H1 (cell line): ENCODE measurements at regions not wholly inside any gene's neighbourhood (a gene's known extent, or its start where the extent isn't known, plus 50 kb on each side); places are given as distances from the start of the nearest gene placed in this dataset.

Experiments
- CHD7 ChIP-seq: fragments of 300-600 bp; sonication (generic); IDR thresholded peaks from 2 replicates; pipeline ENCODE4 v1.7.1; 2012; ENCODE audit warnings: low read length, moderate library complexity, mild to moderate bottlenecking, inconsistent platforms; ENCODE audit not compliant: insufficient replicate concordance

- no peak for TF ChIP-seq CHD7
Observed at GRCh38 chr2:52498077-52498750, 1269.4 kb upstream of the CHAC2 start (continued).
